PFSK-1 (cell line): ENCODE measurements at regions not wholly inside any gene's neighbourhood (a gene's known extent, or its start where the extent isn't known, plus 50 kb on each side); places are given as distances from the start of the nearest gene placed in this dataset.

Experiments
- POLR2AphosphoS5 ChIP-seq: IDR thresholded peaks from 2 replicates; pipeline ENCODE4 v1.6.1; 2012; ENCODE audit warnings: low read depth, mild to moderate bottlenecking, control low read depth, low read length, moderate library complexity
- REST ChIP-seq, 2 experiments: IDR thresholded peaks; 2 replicates each; pipeline versions ENCODE4 v1.6.1 to v1.8.0; 2011 to 2012; ENCODE audit warnings: low read depth in 2 of 2, low read length in 2 of 2, control low read depth in 1 of 2, inconsistent platforms in 1 of 2, mild to moderate bottlenecking in 1 of 2, moderate library complexity in 1 of 2; ENCODE audit not compliant: insufficient read depth in 1 of 2
- SIN3A ChIP-seq: IDR thresholded peaks from 2 replicates; pipeline ENCODE4 v1.6.1; 2012; ENCODE audit warnings: mild to moderate bottlenecking, low read length, moderate library complexity, borderline replicate concordance; ENCODE audit not compliant: insufficient read depth
- TAF1 ChIP-seq: IDR thresholded peaks from 2 replicates; pipeline ENCODE4 v1.6.1; 2012; ENCODE audit warnings: low read length, control low read depth, borderline replicate concordance; ENCODE audit not compliant: insufficient read depth

- no peak for TF ChIP-seq REST (IDR thresholded peaks at IDR 0.05; ENCODE audit: insufficient read depth in 1 of 2, low read depth in 2 of 2, low read length in 2 of 2)
- no peak for TF ChIP-seq SIN3A
- no peak for TF ChIP-seq TAF1
- TF ChIP-seq POLR2AphosphoS5, result no peak
These were observed 317.0 kb upstream of the TMTC1 start for GRCh38 chr12:30100741-30101140.
